Stimulated activated CD4-positive, alpha-beta T cell treated with anti-CD3 and anti-CD28 coated beads, Interleukin-12 subunit alpha, Interleukin-12 subunit beta, amount 100 ng/mL, for 4 hours (primary cell): ENCODE measurements at regions not wholly inside any gene's neighbourhood (a gene's known extent, or its start where the extent isn't known, plus 50 kb on each side); places are given as distances from the start of the nearest gene placed in this dataset.

Experiments used
- DNase-seq: peaks from one replicate; pipeline ENCODE4 v3.0.0-alpha.2; 2020

- DNase-seq: no peak
Measured at GRCh38 chr4:176902710-176903323, 110.1 kb upstream of the VEGFC start.

- no peak for DNase-seq
Measured at GRCh38 chr4:176906709-176907108, 114.0 kb upstream of the VEGFC start.

GRCh38 chr4:176910646-176911045, 117.9 kb upstream of the VEGFC start:
- no peak for DNase-seq

- DNase-seq: no peak
Measured at GRCh38 chr4:176919631-176920030, 126.9 kb upstream of the VEGFC start.

- no peak for DNase-seq
Measured at GRCh38 chr4:176920694-176921093, 128.0 kb upstream of the VEGFC start.

GRCh38 chr4:176921256-176921655, 128.5 kb upstream of the VEGFC start:
- DNase-seq: no peak

GRCh38 chr4:176924238-176924637, 131.5 kb upstream of the VEGFC start:
- no peak for DNase-seq

GRCh38 chr4:176925962-176926361, 133.2 kb upstream of the VEGFC start:
- no peak for DNase-seq

- DNase-seq: no peak
Measured at GRCh38 chr4:176927117-176927516, 134.4 kb upstream of the VEGFC start.

GRCh38 chr4:176927664-176928063, 134.9 kb upstream of the VEGFC start:
- no peak for DNase-seq

- DNase-seq: no peak
Measured at GRCh38 chr4:176939445-176939844, 146.7 kb upstream of the VEGFC start.

- DNase-seq: no peak
Measured at GRCh38 chr4:176945334-176945733, 152.6 kb upstream of the VEGFC start.

- DNase-seq: no peak
Measured at GRCh38 chr4:176949029-176949428, 156.3 kb upstream of the VEGFC start.

- no peak for DNase-seq
Measured at GRCh38 chr4:176953021-176953420, 160.3 kb upstream of the VEGFC start.

- no peak for DNase-seq
Measured at GRCh38 chr4:176957353-176958118, 164.8 kb upstream of the VEGFC start.

- no peak for DNase-seq
Measured at GRCh38 chr4:176959980-176960379, 167.3 kb upstream of the VEGFC start.

GRCh38 chr4:176963121-176963520, 170.4 kb upstream of the VEGFC start:
- no peak for DNase-seq

GRCh38 chr4:176964116-176964691, 171.5 kb upstream of the VEGFC start:
- DNase-seq: no peak

GRCh38 chr4:176967586-176967985, 174.9 kb upstream of the VEGFC start:
- no peak for DNase-seq

- no peak for DNase-seq
Measured at GRCh38 chr4:176968094-176968493, 175.4 kb upstream of the VEGFC start.

GRCh38 chr4:176969011-176969410, 176.3 kb upstream of the VEGFC start:
- no peak for DNase-seq

GRCh38 chr4:176970853-176971252, 178.1 kb upstream of the VEGFC start:
- DNase-seq: no peak

GRCh38 chr4:176971576-176972115, 178.9 kb upstream of the VEGFC start:
- no peak for DNase-seq

GRCh38 chr4:176979416-176979815, 186.7 kb upstream of the VEGFC start:
- no peak for DNase-seq
